ENCODE measurements at regions not wholly inside any gene's neighbourhood (a gene's known extent, or its start where the extent isn't known, plus 50 kb on each side); places are given as distances from the start of the nearest gene placed in this dataset.
A peak's percentile ranks its signal among the peaks of the same experiment; 100 is the strongest.

DNA sequence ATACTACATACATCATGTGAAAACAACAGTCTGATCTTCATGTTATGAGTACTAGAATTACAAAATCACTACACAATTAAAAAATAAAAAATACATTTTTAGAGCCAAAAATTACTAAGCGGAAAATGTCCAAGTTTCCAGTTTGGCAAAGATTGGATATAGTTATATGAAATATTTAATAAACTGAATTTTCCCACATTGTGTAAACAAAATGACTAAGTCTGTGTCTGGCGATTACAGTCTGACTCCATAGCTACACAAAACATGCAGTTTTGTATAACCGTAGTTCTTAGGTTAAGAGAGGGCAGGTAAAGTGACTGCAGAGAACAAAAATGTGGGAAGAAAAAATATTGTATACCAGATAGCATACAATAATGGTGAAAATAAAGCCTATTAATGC, 59.2 kb upstream of the TMEM47 start:
- H3K4me1 ChIP-seq = no peaks in the 10 kb centered on the region
- no peaks in the 10 kb centered on the region for H3K36me3 ChIP-seq
- no peak overlapping the region for H3K4me3 ChIP-seq
- 65% methylated on average over 3 of the region's 3 CpGs for WGBS (ENCODE audit: insufficient coverage, low coverage, low lambda C conversion rate, missing lambda C conversion rate)
- peaks cover 0 to under 1% of the 10 kb centered on the region in 2 donors for H3K27me3 ChIP-seq
- ATAC-seq = no peak
- intact Hi-C loops (cut with DNase I) = no loop called here
- no peak for TF ChIP-seq POLR2A (IDR thresholded peaks at IDR 0.05)
- TF ChIP-seq, protein P1, sequence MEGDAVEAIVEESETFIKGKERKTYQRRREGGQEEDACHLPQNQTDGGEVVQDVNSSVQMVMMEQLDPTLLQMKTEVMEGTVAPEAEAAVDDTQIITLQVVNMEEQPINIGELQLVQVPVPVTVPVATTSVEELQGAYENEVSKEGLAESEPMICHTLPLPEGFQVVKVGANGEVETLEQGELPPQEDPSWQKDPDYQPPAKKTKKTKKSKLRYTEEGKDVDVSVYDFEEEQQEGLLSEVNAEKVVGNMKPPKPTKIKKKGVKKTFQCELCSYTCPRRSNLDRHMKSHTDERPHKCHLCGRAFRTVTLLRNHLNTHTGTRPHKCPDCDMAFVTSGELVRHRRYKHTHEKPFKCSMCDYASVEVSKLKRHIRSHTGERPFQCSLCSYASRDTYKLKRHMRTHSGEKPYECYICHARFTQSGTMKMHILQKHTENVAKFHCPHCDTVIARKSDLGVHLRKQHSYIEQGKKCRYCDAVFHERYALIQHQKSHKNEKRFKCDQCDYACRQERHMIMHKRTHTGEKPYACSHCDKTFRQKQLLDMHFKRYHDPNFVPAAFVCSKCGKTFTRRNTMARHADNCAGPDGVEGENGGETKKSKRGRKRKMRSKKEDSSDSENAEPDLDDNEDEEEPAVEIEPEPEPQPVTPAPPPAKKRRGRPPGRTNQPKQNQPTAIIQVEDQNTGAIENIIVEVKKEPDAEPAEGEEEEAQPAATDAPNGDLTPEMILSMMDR (IDR thresholded peaks at IDR 0.05) = no peak
- no peak for DNase-seq
- H3K27ac ChIP-seq = no peak overlapping the region
- H3K9me3 ChIP-seq = no peaks in the 10 kb centered on the region

DNA sequence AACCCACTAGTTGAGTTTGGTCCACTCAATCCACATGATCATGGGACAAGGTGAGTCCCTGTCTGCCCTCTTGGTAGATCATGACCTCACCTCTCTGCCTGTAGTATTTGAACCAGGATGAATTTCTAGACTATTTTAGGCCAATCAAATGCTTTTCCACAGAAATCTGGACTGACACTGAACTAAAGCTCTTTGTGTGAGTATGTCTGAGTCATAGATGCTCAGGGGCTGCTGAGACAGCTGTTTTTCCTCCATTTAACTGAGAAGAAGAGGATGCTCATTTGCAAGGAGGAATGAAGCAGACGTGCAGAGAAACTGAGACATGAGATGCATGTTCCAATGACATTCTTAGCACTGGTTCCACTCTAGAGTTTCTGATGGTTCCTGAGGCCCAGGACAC, 77.3 kb upstream of the TMEM47 start:
- intact Hi-C loops (cut with DNase I) = no loop called here
- 33% methylated on average over 1 of the region's 1 CpG for WGBS (ENCODE audit: insufficient coverage, low coverage, low lambda C conversion rate, missing lambda C conversion rate)
- DNase-seq (no peak), ATAC-seq (no peak)
- no peaks in the 10 kb centered on the region for H3K36me3 ChIP-seq
- TF ChIP-seq, protein P1 (IDR thresholded peaks at IDR 0.05) = no peak
- no peak for TF ChIP-seq POLR2A (IDR thresholded peaks at IDR 0.05)
- H3K27me3 ChIP-seq = no peaks in the 10 kb centered on the region
- no peaks in the 10 kb centered on the region for H3K4me1 ChIP-seq
- H3K9me3 ChIP-seq = no peaks in the 10 kb centered on the region
- H3K4me3 ChIP-seq = no peak overlapping the region
- H3K27ac ChIP-seq = no peak overlapping the region

DNA sequence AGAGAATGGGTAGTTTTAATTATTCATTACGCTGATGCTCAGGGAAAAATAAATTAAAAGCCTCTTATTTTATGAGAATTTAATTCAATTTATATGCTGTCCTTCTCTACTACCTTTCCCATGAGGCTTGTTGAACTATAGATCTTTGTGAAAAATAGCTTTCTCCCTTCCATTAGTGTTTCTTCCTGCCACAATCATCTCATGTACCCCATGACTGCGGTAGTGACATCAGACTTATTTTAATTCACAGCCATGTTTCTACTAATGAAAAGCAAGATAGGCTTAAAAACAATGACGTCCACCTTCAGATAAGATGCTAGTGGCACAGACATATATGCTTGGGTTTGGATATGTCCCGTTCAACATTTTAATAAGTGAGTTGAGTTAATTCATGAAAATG, 87.4 kb upstream of the TMEM47 start:
- Histone ChIP-seq H3K36me3 (no peaks in the 10 kb centered on the region), H3K4me1 (no peaks in the 10 kb centered on the region), H3K9me3 (no peaks in the 10 kb centered on the region), H3K27ac (no peak overlapping the region), H3K4me3 (no peak overlapping the region), H3K27me3 (peaks cover 0 to 5% of the 10 kb centered on the region in 2 donors)
- 49% methylated on average over 4 of the region's 4 CpGs for WGBS (ENCODE audit: insufficient coverage, low coverage, low lambda C conversion rate, missing lambda C conversion rate)
- TF ChIP-seq POLR2A (IDR thresholded peaks at IDR 0.05) = no peak
- TF ChIP-seq, protein P1 (IDR thresholded peaks at IDR 0.05) = no peak
- no peak for ATAC-seq
- DNase-seq = no peak
- intact Hi-C loops (cut with DNase I) = no loop called here

DNA sequence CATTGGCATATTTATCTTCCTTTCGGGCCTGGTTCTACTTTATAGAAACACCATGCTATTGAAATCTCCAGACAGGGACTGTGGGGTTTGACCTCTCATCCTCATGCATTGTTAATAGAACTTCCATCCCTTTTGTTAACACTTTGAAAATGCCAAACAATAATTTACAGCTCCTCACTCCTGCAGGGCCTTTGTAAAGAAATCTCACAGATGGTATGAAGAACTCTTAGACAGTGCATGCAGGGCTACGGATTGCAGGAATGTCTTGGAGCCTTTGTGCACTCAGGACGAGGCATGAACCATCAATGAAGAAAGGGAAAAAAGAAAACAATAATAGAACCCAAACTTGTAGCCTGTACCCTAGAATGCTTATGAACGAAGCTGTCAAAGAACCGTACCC, 92.8 kb upstream of the TMEM47 start:
- H3K9me3 ChIP-seq = no peaks in the 10 kb centered on the region
- no peak for DNase-seq
- ATAC-seq = no peak
- no peaks in the 10 kb centered on the region for H3K4me1 ChIP-seq
- H3K27ac ChIP-seq = no peak overlapping the region
- H3K4me3 ChIP-seq = no peak overlapping the region
- TF ChIP-seq, protein P1 (IDR thresholded peaks at IDR 0.05) = no peak
- no peak for TF ChIP-seq POLR2A (IDR thresholded peaks at IDR 0.05)
- intact Hi-C loops (cut with DNase I) = no loop called here
- WGBS (ENCODE audit: insufficient coverage, low coverage, low lambda C conversion rate, missing lambda C conversion rate) = 41% methylated on average over 5 of the region's 5 CpGs
- H3K27me3 ChIP-seq = no peaks in the 10 kb centered on the region
- no peaks in the 10 kb centered on the region for H3K36me3 ChIP-seq

DNA sequence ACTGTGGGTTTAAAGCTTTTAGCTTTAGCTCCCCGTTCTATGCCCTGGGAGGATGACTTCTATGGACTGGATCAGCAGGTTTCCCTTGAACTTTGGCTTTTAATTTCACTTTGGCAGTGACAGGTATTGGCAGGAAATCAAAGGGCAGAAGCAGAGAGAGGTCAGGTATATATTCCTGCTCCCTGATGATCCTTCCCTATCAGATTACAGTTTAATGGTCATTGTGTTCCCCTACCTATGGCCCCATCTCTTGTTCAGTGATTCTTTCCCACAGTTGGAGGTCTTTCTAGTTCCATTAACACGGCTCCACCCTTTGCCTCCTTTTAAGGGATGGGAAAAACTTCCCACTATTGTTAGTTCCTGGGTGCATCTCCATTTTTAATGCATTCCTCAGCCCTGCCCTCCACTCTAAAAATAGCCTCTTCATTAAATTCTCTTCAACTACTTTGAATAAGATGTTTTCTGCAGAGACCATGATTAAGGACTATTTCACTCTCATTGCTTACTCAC, 107.8 kb upstream of the TMEM47 start:
- Histone ChIP-seq H3K9me3 (no peaks in the 10 kb centered on the region), H3K36me3 (no peaks in the 10 kb centered on the region), H3K4me1 (no peaks in the 10 kb centered on the region), H3K27me3 (no peaks in the 10 kb centered on the region), H3K27ac (no peak overlapping the region), H3K4me3 (no peak overlapping the region)
- 12% methylated on average over 2 of the region's 2 CpGs for WGBS (ENCODE audit: insufficient coverage, low coverage, low lambda C conversion rate, missing lambda C conversion rate)
- ATAC-seq (peak; percentile 69 to 84 (median 81)), DNase-seq (no peak)
- intact Hi-C loops (cut with DNase I) = no loop called here
- no peak for TF ChIP-seq POLR2A (IDR thresholded peaks at IDR 0.05)
- TF ChIP-seq, protein P1 (IDR thresholded peaks at IDR 0.05) = no peak

Data from right lobe of liver (tissue), 6 donors.